GM23248 (cell line): ENCODE measurements at regions not wholly inside any gene's neighbourhood (a gene's known extent, or its start where the extent isn't known, plus 50 kb on each side); places are given as distances from the start of the nearest gene placed in this dataset.

ENCODE experiments used
- DNase-seq: peaks from one replicate; pipeline ENCODE4 v3.0.0-alpha.2; 2015
- H2AFZ ChIP-seq: fragments of 200-600 bp; sonication (generic); 2 replicates; pipeline ENCODE4 v1.6.1; 2016; ENCODE audit warnings: antibody characterized with exemption
- H3F3A ChIP-seq: fragments of 200-600 bp; sonication (generic); 2 replicates; pipeline ENCODE4 v1.6.1; 2016; ENCODE audit warnings: mild to moderate bottlenecking, antibody characterized with exemption, mixed run types; ENCODE audit not compliant: insufficient read depth
- H3K27ac ChIP-seq: fragments of 200-600 bp; sonication (generic); 2 replicates; pipeline ENCODE4 v1.5.1; 2016; ENCODE audit warnings: mild to moderate bottlenecking
- H3K27me3 ChIP-seq: fragments of 200-600 bp; sonication (generic); replicated peaks from 2 replicates; pipeline ENCODE4 v1.6.1; 2016; ENCODE audit warnings: mild to moderate bottlenecking; ENCODE audit not compliant: insufficient read depth
- H3K36me3 ChIP-seq: fragments of 200-600 bp; sonication (generic); 2 replicates; pipeline ENCODE4 v1.6.1; 2016; ENCODE audit warnings: low read depth, mild to moderate bottlenecking
- H3K4me1 ChIP-seq: fragments of 200-600 bp; sonication (generic); 2 replicates; pipeline ENCODE4 v1.6.1; 2016; ENCODE audit warnings: mild to moderate bottlenecking; ENCODE audit not compliant: insufficient read depth
- H3K4me2 ChIP-seq: fragments of 200-600 bp; sonication (generic); one replicate; pipeline ENCODE4 v1.6.1; 2016; ENCODE audit warnings: mild to moderate bottlenecking; ENCODE audit not compliant: unreplicated experiment
- H3K4me3 ChIP-seq: fragments of 200-600 bp; sonication (generic); 2 replicates; pipeline ENCODE4 v1.5.1; 2016; ENCODE audit warnings: mild to moderate bottlenecking
- H3K79me2 ChIP-seq: fragments of 200-600 bp; sonication (generic); 2 replicates; pipeline ENCODE4 v1.6.1; 2016; ENCODE audit warnings: mild to moderate bottlenecking; ENCODE audit not compliant: insufficient read depth
- H3K9ac ChIP-seq: fragments of 200-600 bp; sonication (generic); 2 replicates; pipeline ENCODE4 v1.6.1; 2016; ENCODE audit warnings: mild to moderate bottlenecking
- H3K9me2 ChIP-seq: fragments of 200-600 bp; sonication (generic); 2 replicates; pipeline ENCODE4 v1.6.1; 2016; ENCODE audit warnings: mixed run types, mild to moderate bottlenecking, moderate library complexity; ENCODE audit not compliant: insufficient read depth
- H3K9me3 ChIP-seq: fragments of 200-600 bp; sonication (generic); one replicate; pipeline ENCODE4 v1.6.1; 2017; ENCODE audit warnings: low read depth
- H4K20me1 ChIP-seq: fragments of 200-600 bp; sonication (generic); 2 replicates; pipeline ENCODE4 v1.6.0; 2016; ENCODE audit not compliant: insufficient read depth
- EZH2 ChIP-seq: fragments of 200-600 bp; sonication (generic); IDR thresholded peaks from 2 replicates; pipeline ENCODE4 v1.6.1; 2018; ENCODE audit warnings: antibody characterized with exemption, mild to moderate bottlenecking; ENCODE audit not compliant: insufficient read depth, poor library complexity, severe bottlenecking
- EZH2phosphoT487 ChIP-seq: fragments of 200-600 bp; sonication (generic); IDR thresholded peaks from 2 replicates; pipeline ENCODE4 v1.6.1; 2018; ENCODE audit warnings: antibody characterized with exemption, moderate library complexity, mild to moderate bottlenecking, low read depth; ENCODE audit not compliant: insufficient read depth
- WGBS, 2 experiments: methylation state at CpG; one replicate each; pipeline ENCODE4 v1.1.6; 2015 to 2017; ENCODE audit warnings: low lambda C conversion rate in 2 of 2, low coverage in 1 of 2; ENCODE audit errors: missing lambda C conversion rate in 2 of 2; 5-methylcytosine and 5-hydroxymethylcytosine counted together
- in situ Hi-C: fragments of 300-500 bp; cut with MboI; formaldehyde crosslinking; loops from 2 replicates; pipeline ENCODE4 v1.15.0; 2020

GRCh38 chr12:14289601-14290000, 75.9 kb upstream of the ATF7IP start:
- Histone ChIP-seq H3K9me2 (no peaks in the 10 kb centered on the region), H3K4me3 (no peak overlapping the region), H3F3A (no peaks in the 10 kb centered on the region), H3K79me2 (no peaks in the 10 kb centered on the region), H3K9ac (no peak overlapping the region), H3K27me3 (no peaks in the 10 kb centered on the region), H3K27ac (no peak overlapping the region), H2AFZ (no peak overlapping the region), H4K20me1 (no peaks in the 10 kb centered on the region), H3K4me2 (no peak overlapping the region), H3K4me1 (no peaks in the 10 kb centered on the region), H3K36me3 (no peaks in the 10 kb centered on the region), H3K9me3 (no peaks in the 10 kb centered on the region)
- 84 to 96% methylated on average over 1 of the region's 1 CpG for WGBS, 2 experiments
- TF ChIP-seq EZH2, result no peak
- DNase-seq, result no peak
- in situ Hi-C loops, result no loop called here

DNA sequence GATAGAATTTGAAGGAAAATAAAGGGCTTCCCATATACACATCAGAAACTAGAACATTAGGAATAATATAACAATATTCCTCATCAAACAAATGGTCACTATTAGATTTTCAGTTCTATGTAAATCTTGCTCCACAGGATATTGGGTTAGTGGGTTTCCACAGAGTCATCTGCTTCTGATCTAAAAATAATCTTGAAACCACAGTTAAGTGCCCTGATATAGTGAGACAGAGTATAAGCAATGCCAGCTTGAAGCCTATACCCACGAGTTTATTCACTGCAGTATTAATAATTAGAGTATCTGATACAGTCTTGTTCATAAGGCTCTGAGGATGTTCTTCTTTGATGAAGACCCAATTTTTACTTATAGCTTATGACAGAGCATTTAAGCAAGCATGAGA, 74.5 kb upstream of the ATF7IP start:
- Histone ChIP-seq H3K4me1 (no peaks in the 10 kb centered on the region), H3K36me3 (no peaks in the 10 kb centered on the region), H3K27ac (no peak overlapping the region), H3K79me2 (no peaks in the 10 kb centered on the region), H3K4me2 (no peak overlapping the region), H3K27me3 (no peaks in the 10 kb centered on the region), H3F3A (no peaks in the 10 kb centered on the region), H4K20me1 (no peaks in the 10 kb centered on the region), H2AFZ (no peak overlapping the region), H3K9me3 (no peaks in the 10 kb centered on the region), H3K9me2 (no peaks in the 10 kb centered on the region), H3K9ac (no peak overlapping the region), H3K4me3 (no peak overlapping the region)
- in situ Hi-C loops, result no loop called here
- no peak for DNase-seq
- TF ChIP-seq EZH2phosphoT487 (no peak), EZH2 (no peak)
- WGBS, 2 experiments, result 0 to 3% methylated on average over 1 of the region's 1 CpG

GRCh38 chr12:14303661-14304155, 61.8 kb upstream of the ATF7IP start:
- H3K4me3 ChIP-seq, result no peak overlapping the region
- no peaks in the 10 kb centered on the region for H3K36me3 ChIP-seq
- H3K9ac ChIP-seq, result no peak overlapping the region
- H4K20me1 ChIP-seq, result no peaks in the 10 kb centered on the region
- DNase-seq, result no peak
- H3K27me3 ChIP-seq, result no peaks in the 10 kb centered on the region
- H3K9me2 ChIP-seq, result no peaks in the 10 kb centered on the region
- no peak overlapping the region for H3K27ac ChIP-seq
- in situ Hi-C loops, result no loop called here
- H2AFZ ChIP-seq, result no peak overlapping the region
- TF ChIP-seq EZH2, result no peak
- no peak for TF ChIP-seq EZH2phosphoT487
- H3K4me1 ChIP-seq, result no peaks in the 10 kb centered on the region
- H3K9me3 ChIP-seq, result no peaks in the 10 kb centered on the region
- no peak overlapping the region for H3K4me2 ChIP-seq
- H3F3A ChIP-seq, result no peaks in the 10 kb centered on the region
- H3K79me2 ChIP-seq, result no peaks in the 10 kb centered on the region

GRCh38 chr12:14307004-14307403, 58.5 kb upstream of the ATF7IP start:
- Histone ChIP-seq H3K4me3 (no peak overlapping the region), H3K79me2 (no peaks in the 10 kb centered on the region), H2AFZ (no peak overlapping the region), H3K4me1 (no peaks in the 10 kb centered on the region), H3K27me3 (no peaks in the 10 kb centered on the region), H3K36me3 (no peaks in the 10 kb centered on the region), H3K9me3 (no peaks in the 10 kb centered on the region), H3K9ac (no peak overlapping the region), H3K9me2 (no peaks in the 10 kb centered on the region), H3K4me2 (no peak overlapping the region), H4K20me1 (no peaks in the 10 kb centered on the region), H3F3A (no peaks in the 10 kb centered on the region), H3K27ac (no peak overlapping the region)
- WGBS, 2 experiments, result 74 to 79% methylated on average over 3 of the region's 3 CpGs
- DNase-seq, result no peak
- in situ Hi-C loops, result no loop called here
- TF ChIP-seq EZH2phosphoT487 (no peak), EZH2 (no peak)

DNA sequence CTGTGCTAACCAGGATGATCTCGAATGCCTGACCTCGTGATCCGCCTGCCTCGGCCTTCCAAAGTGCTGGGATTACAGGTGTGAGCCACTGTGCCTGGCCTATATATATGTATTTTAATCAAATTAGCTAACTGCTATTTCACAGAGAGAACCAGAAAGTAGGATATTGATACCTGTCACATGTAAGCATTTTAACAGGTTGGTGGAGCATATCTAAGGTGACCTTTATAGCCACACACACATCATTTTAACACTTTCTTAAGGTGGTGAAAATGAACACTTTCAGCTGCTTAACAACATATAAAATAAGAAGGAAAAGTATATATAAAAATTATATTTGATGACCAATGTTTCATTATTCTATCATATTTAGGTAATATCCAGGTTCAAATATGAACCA, 57.0 kb upstream of the ATF7IP start:
- Histone ChIP-seq H3F3A (no peaks in the 10 kb centered on the region), H3K27me3 (no peaks in the 10 kb centered on the region), H3K27ac (no peak overlapping the region), H3K9me3 (no peaks in the 10 kb centered on the region), H4K20me1 (no peaks in the 10 kb centered on the region), H3K36me3 (no peaks in the 10 kb centered on the region), H3K9me2 (no peaks in the 10 kb centered on the region), H3K4me1 (no peaks in the 10 kb centered on the region), H3K4me3 (no peak overlapping the region), H3K4me2 (no peak overlapping the region), H2AFZ (no peak overlapping the region), H3K9ac (no peak overlapping the region), H3K79me2 (no peaks in the 10 kb centered on the region)
- in situ Hi-C loops, result no loop called here
- 83 to 92% methylated on average over 4 of the region's 4 CpGs for WGBS, 2 experiments
- TF ChIP-seq EZH2phosphoT487, result no peak
- TF ChIP-seq EZH2, result no peak
- DNase-seq, result no peak
